ENCODE measurements at regions not wholly inside any gene's neighbourhood (a gene's known extent, or its start where the extent isn't known, plus 50 kb on each side); places are given as distances from the start of the nearest gene placed in this dataset.

DNA sequence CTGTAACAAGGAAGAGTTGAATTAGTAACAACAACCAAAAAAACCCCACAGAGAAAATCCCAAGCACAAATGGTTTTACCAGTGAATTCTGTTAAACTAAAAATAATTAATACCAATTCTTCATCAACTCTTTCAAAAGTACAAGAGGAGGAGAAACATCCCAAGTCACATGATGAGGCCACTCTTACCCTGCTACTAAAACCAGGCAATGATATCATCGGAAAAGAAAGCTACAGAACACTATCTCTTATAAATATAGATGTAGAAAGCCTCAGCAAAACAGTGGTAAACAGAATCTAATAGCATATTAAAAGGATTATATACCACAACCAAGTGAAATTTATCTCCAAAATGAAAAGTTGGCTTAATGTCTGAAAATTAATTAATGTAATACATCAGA lies 168.1 kb upstream of the SLCO3A1 start:
- TF ChIP-seq, protein P1, sequence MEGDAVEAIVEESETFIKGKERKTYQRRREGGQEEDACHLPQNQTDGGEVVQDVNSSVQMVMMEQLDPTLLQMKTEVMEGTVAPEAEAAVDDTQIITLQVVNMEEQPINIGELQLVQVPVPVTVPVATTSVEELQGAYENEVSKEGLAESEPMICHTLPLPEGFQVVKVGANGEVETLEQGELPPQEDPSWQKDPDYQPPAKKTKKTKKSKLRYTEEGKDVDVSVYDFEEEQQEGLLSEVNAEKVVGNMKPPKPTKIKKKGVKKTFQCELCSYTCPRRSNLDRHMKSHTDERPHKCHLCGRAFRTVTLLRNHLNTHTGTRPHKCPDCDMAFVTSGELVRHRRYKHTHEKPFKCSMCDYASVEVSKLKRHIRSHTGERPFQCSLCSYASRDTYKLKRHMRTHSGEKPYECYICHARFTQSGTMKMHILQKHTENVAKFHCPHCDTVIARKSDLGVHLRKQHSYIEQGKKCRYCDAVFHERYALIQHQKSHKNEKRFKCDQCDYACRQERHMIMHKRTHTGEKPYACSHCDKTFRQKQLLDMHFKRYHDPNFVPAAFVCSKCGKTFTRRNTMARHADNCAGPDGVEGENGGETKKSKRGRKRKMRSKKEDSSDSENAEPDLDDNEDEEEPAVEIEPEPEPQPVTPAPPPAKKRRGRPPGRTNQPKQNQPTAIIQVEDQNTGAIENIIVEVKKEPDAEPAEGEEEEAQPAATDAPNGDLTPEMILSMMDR (IDR thresholded peaks at IDR 0.05 in 2 of 3, conservative IDR thresholded peaks at IDR 0.05 in 1 of 3; ENCODE audit: control insufficient read depth in 2 of 3, extremely low read depth in 1 of 3, insufficient read depth in 1 of 3, low read depth in 3 of 3, low read length in 3 of 3), result no peak
- no peak for TF ChIP-seq POLR2A (IDR thresholded peaks at IDR 0.05; ENCODE audit: low read depth, low read length)
- TF ChIP-seq, protein P2, sequence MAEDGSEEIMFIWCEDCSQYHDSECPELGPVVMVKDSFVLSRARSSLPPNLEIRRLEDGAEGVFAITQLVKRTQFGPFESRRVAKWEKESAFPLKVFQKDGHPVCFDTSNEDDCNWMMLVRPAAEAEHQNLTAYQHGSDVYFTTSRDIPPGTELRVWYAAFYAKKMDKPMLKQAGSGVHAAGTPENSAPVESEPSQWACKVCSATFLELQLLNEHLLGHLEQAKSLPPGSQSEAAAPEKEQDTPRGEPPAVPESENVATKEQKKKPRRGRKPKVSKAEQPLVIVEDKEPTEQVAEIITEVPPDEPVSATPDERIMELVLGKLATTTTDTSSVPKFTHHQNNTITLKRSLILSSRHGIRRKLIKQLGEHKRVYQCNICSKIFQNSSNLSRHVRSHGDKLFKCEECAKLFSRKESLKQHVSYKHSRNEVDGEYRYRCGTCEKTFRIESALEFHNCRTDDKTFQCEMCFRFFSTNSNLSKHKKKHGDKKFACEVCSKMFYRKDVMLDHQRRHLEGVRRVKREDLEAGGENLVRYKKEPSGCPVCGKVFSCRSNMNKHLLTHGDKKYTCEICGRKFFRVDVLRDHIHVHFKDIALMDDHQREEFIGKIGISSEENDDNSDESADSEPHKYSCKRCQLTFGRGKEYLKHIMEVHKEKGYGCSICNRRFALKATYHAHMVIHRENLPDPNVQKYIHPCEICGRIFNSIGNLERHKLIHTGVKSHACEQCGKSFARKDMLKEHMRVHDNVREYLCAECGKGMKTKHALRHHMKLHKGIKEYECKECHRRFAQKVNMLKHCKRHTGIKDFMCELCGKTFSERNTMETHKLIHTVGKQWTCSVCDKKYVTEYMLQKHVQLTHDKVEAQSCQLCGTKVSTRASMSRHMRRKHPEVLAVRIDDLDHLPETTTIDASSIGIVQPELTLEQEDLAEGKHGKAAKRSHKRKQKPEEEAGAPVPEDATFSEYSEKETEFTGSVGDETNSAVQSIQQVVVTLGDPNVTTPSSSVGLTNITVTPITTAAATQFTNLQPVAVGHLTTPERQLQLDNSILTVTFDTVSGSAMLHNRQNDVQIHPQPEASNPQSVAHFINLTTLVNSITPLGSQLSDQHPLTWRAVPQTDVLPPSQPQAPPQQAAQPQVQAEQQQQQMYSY (CRISPR knock-in tag; IDR thresholded peaks at IDR 0.05), result no peak
- no peak for TF ChIP-seq ESRRA (IDR thresholded peaks at IDR 0.05; ENCODE audit: low read length)
- no peak for TF ChIP-seq EZH2 (IDR thresholded peaks at IDR 0.05; ENCODE audit: borderline replicate concordance, control insufficient read depth, low read depth, low read length)
- no peak for TF ChIP-seq ZBTB11 (CRISPR knock-in tag; IDR thresholded peaks at IDR 0.05)
- TF ChIP-seq CBFB (IDR thresholded peaks at IDR 0.05; ENCODE audit: low read depth), result no peak
- no peak for TF ChIP-seq MEF2B (IDR thresholded peaks at IDR 0.05; ENCODE audit: partially characterized antibody, poor library complexity, severe bottlenecking)
- TF ChIP-seq, protein P3, sequence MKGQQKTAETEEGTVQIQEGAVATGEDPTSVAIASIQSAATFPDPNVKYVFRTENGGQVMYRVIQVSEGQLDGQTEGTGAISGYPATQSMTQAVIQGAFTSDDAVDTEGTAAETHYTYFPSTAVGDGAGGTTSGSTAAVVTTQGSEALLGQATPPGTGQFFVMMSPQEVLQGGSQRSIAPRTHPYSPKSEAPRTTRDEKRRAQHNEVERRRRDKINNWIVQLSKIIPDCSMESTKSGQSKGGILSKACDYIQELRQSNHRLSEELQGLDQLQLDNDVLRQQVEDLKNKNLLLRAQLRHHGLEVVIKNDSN (IDR thresholded peaks at IDR 0.05; ENCODE audit: borderline replicate concordance, extremely low read length, insufficient read depth, low read depth, low read length), result no peak
- no peak for TF ChIP-seq BMI1 (IDR thresholded peaks at IDR 0.05; ENCODE audit: borderline replicate concordance)
